HEK293T (cell line): ENCODE measurements at regions not wholly inside any gene's neighbourhood (a gene's known extent, or its start where the extent isn't known, plus 50 kb on each side); places are given as distances from the start of the nearest gene placed in this dataset.

Experiments used
- CTCF ChIA-PET: fragments of 350-600 bp; formaldehyde crosslinking; extraction: SDS; loops from one replicate; lab custom pipeline; 2021; ENCODE audit warnings: antibody characterized with exemption, inconsistent platforms; lab: Yijun Ruan, JAX
- POLR2A ChIA-PET: fragments of 350-600 bp; formaldehyde crosslinking; extraction: SDS; loops from one replicate; lab custom pipeline; 2020; ENCODE audit warnings: antibody characterized with exemption, inconsistent platforms; lab: Yijun Ruan, JAX
- DNase-seq: peaks from one replicate; pipeline ENCODE4 v3.0.0; 2012; ENCODE audit warnings: mixed read lengths; ENCODE audit errors: extremely low spot score
- ARNT ChIP-seq: fragments of 450-650 bp; IDR thresholded peaks from 2 replicates; pipeline ENCODE4 v1.6.1; 2017; ENCODE audit warnings: mild to moderate bottlenecking
- BHLHE40 ChIP-seq: fragments of 450-650 bp; IDR thresholded peaks from 2 replicates; pipeline ENCODE4 v1.6.1; 2016; ENCODE audit warnings: mild to moderate bottlenecking, moderate library complexity, borderline replicate concordance
- CTBP1 ChIP-seq: fragments of 450-650 bp; IDR thresholded peaks from 2 replicates; pipeline ENCODE4 v1.6.1; 2016; ENCODE audit warnings: borderline replicate concordance
- ELF4 ChIP-seq: fragments of 450-650 bp; IDR thresholded peaks from 2 replicates; pipeline ENCODE4 v1.6.1; 2017; ENCODE audit warnings: antibody characterized with exemption
- FOXA1 ChIP-seq: fragments of 450-650 bp; IDR thresholded peaks from 2 replicates; pipeline ENCODE4 v1.6.1; 2016; ENCODE audit warnings: mild to moderate bottlenecking
- FOXK2 ChIP-seq: fragments of 450-650 bp; IDR thresholded peaks from 2 replicates; pipeline ENCODE4 v1.6.1; 2016; ENCODE audit warnings: mild to moderate bottlenecking
- FOXM1 ChIP-seq: fragments of 450-650 bp; IDR thresholded peaks from 2 replicates; pipeline ENCODE4 v1.6.1; 2017; ENCODE audit warnings: mild to moderate bottlenecking, borderline replicate concordance
- HDGF ChIP-seq: fragments of 450-650 bp; IDR thresholded peaks from 2 replicates; pipeline ENCODE4 v1.6.1; 2017; ENCODE audit warnings: antibody characterized with exemption, borderline replicate concordance
- L3MBTL2 ChIP-seq: fragments of 450-650 bp; conservative IDR thresholded peaks from 2 replicates; pipeline ENCODE4 v1.6.1; 2016; ENCODE audit warnings: mild to moderate bottlenecking
- LEF1 ChIP-seq: fragments of 450-650 bp; IDR thresholded peaks from 2 replicates; pipeline ENCODE4 v1.6.1; 2017; ENCODE audit warnings: mild to moderate bottlenecking, borderline replicate concordance
- NFRKB ChIP-seq: fragments of 450-650 bp; IDR thresholded peaks from 2 replicates; pipeline ENCODE4 v1.6.1; 2016; ENCODE audit warnings: mild to moderate bottlenecking, moderate library complexity
- PKNOX1 ChIP-seq: fragments of 450-650 bp; IDR thresholded peaks from 2 replicates; pipeline ENCODE4 v1.6.1; 2016
- SP1 ChIP-seq: fragments of 450-650 bp; IDR thresholded peaks from 2 replicates; pipeline ENCODE4 v1.6.1; 2017
- SUZ12 ChIP-seq: fragments of 450-650 bp; IDR thresholded peaks from 2 replicates; pipeline ENCODE4 v1.6.1; 2016; ENCODE audit warnings: mild to moderate bottlenecking
- TARDBP ChIP-seq: fragments of 450-650 bp; IDR thresholded peaks from 2 replicates; pipeline ENCODE4 v1.6.1; 2016
- ZNF384 ChIP-seq: fragments of 450-650 bp; IDR thresholded peaks from 2 replicates; pipeline ENCODE4 v1.6.1; 2016

GRCh38 chr1:80994038-80994437 is 806.7 kb upstream of the ADGRL2 start:
- ChIA-PET CTCF (no interaction called here), POLR2A (no interaction called here)
- TF ChIP-seq NFRKB, result no peak
- TF ChIP-seq FOXK2, result no peak
- no peak for TF ChIP-seq CTBP1
- TF ChIP-seq ARNT, result no peak
- TF ChIP-seq L3MBTL2, result no peak
- no peak for TF ChIP-seq PKNOX1
- DNase-seq, result no peak

GRCh38 chr1:80993154-80993980 is 807.4 kb upstream of the ADGRL2 start:
- TF ChIP-seq BHLHE40, result no peak
- no peak for TF ChIP-seq FOXM1
- TF ChIP-seq ARNT, result no peak
- no peak for TF ChIP-seq CTBP1
- TF ChIP-seq FOXK2, result no peak
- TF ChIP-seq SP1, result no peak
- no peak for TF ChIP-seq NFRKB
- TF ChIP-seq SUZ12, result no peak
- no peak for DNase-seq
- ChIA-PET CTCF (no interaction called here), POLR2A (no interaction called here)

- no peak for TF ChIP-seq HDGF
- no peak for TF ChIP-seq SP1
- no peak for TF ChIP-seq FOXK2
- TF ChIP-seq PKNOX1, result no peak
- no peak for TF ChIP-seq CTBP1
- no peak for TF ChIP-seq ELF4
- no peak for TF ChIP-seq BHLHE40
- TF ChIP-seq FOXM1, result no peak
- TF ChIP-seq FOXA1, result no peak
- TF ChIP-seq ZNF384, result no peak
- no peak for TF ChIP-seq ARNT
- no peak for TF ChIP-seq TARDBP
- TF ChIP-seq SUZ12, result no peak
- no peak for TF ChIP-seq NFRKB
- ChIA-PET CTCF (no interaction called here), POLR2A (no interaction called here)
- no peak for DNase-seq
Observed at GRCh38 chr1:80989455-80989854, 811.3 kb upstream of the ADGRL2 start.

GRCh38 chr1:80988926-80989325 is 811.8 kb upstream of the ADGRL2 start:
- no peak for TF ChIP-seq SP1
- no peak for TF ChIP-seq NFRKB
- TF ChIP-seq FOXA1, result no peak
- TF ChIP-seq ZNF384, result no peak
- TF ChIP-seq LEF1, result no peak
- no peak for TF ChIP-seq TARDBP
- TF ChIP-seq FOXM1, result no peak
- TF ChIP-seq BHLHE40, result no peak
- no peak for TF ChIP-seq L3MBTL2
- TF ChIP-seq PKNOX1, result no peak
- TF ChIP-seq CTBP1, result no peak
- TF ChIP-seq ELF4, result no peak
- TF ChIP-seq ARNT, result no peak
- no peak for TF ChIP-seq FOXK2
- no peak for TF ChIP-seq HDGF
- TF ChIP-seq SUZ12, result no peak
- POLR2A ChIA-PET, result no interaction called here
- no peak for DNase-seq
- CTCF ChIA-PET, result no interaction called here

- POLR2A ChIA-PET, result no interaction called here
- TF ChIP-seq FOXM1, result no peak
- TF ChIP-seq FOXA1, result no peak
- TF ChIP-seq PKNOX1, result no peak
- TF ChIP-seq ELF4, result no peak
- no peak for TF ChIP-seq L3MBTL2
- no peak for DNase-seq
- CTCF ChIA-PET, result no interaction called here
Observed at GRCh38 chr1:80987824-80988223, 812.9 kb upstream of the ADGRL2 start.

- POLR2A ChIA-PET, result no interaction called here
- no peak for DNase-seq
- CTCF ChIA-PET, result no interaction called here
- TF ChIP-seq FOXM1 (no peak), SP1 (no peak), PKNOX1 (no peak), HDGF (no peak), NFRKB (no peak), ZNF384 (no peak), BHLHE40 (no peak), LEF1 (no peak), CTBP1 (no peak), FOXA1 (no peak), SUZ12 (no peak), L3MBTL2 (no peak), ELF4 (no peak), FOXK2 (no peak), ARNT (no peak)
Observed at GRCh38 chr1:80987106-80987505, 813.6 kb upstream of the ADGRL2 start.
